ENCODE measurements at regions not wholly inside any gene's neighbourhood (a gene's known extent, or its start where the extent isn't known, plus 50 kb on each side); places are given as distances from the start of the nearest gene placed in this dataset.
"Not testable (repeated sequence)": the region's sequence is repeated elsewhere in the genome, so short reads cannot be mapped to it uniquely, and the experiment has no call there.

GRCh38 chr3:162731961-162732360, 1235.4 kb downstream of the OTOL1 start:
- H3K27me3 Mint-ChIP-seq; H3K4me1 Mint-ChIP-seq (ENCODE audit: low read depth); H3K36me3 Mint-ChIP-seq (ENCODE audit: low read depth); H3K27ac Mint-ChIP-seq; H3K9me3 Mint-ChIP-seq; H3K4me3 Mint-ChIP-seq: not testable (repeated sequence)

- H3K27ac Mint-ChIP-seq = no peak overlapping the region
- no peaks in the 10 kb centered on the region for H3K36me3 Mint-ChIP-seq (ENCODE audit: low read depth)
- H3K9me3 Mint-ChIP-seq = no peaks in the 10 kb centered on the region
- H3K4me3 Mint-ChIP-seq = no peak overlapping the region
- no peaks in the 10 kb centered on the region for H3K27me3 Mint-ChIP-seq
- H3K4me1 Mint-ChIP-seq (ENCODE audit: low read depth) = no peaks in the 10 kb centered on the region
These were observed 1242.2 kb downstream of the OTOL1 start for GRCh38 chr3:162738784-162739183.

- Mint-ChIP-seq H3K27me3 (no peaks in the 10 kb centered on the region), H3K4me1 (ENCODE audit: low read depth) (no peaks in the 10 kb centered on the region), H3K9me3 (peaks cover 6% of the 10 kb centered on the region), H3K4me3 (no peak overlapping the region), H3K36me3 (ENCODE audit: low read depth) (no peaks in the 10 kb centered on the region), H3K27ac (no peak overlapping the region)
These were observed 1244.5 kb downstream of the OTOL1 start for GRCh38 chr3:162740941-162741596.

GRCh38 chr3:162742159-162742717, 1245.6 kb downstream of the OTOL1 start:
- Mint-ChIP-seq H3K27ac (no peak overlapping the region), H3K9me3 (peaks cover 8% of the 10 kb centered on the region), H3K4me1 (ENCODE audit: low read depth) (no peaks in the 10 kb centered on the region), H3K4me3 (no peak overlapping the region), H3K27me3 (no peaks in the 10 kb centered on the region), H3K36me3 (ENCODE audit: low read depth) (no peaks in the 10 kb centered on the region)

- Mint-ChIP-seq H3K9me3 (peaks cover 10% of the 10 kb centered on the region), H3K36me3 (ENCODE audit: low read depth) (no peaks in the 10 kb centered on the region), H3K4me1 (ENCODE audit: low read depth) (no peaks in the 10 kb centered on the region), H3K27me3 (no peaks in the 10 kb centered on the region), H3K4me3 (no peak overlapping the region), H3K27ac (no peak overlapping the region)
These were observed 1246.5 kb downstream of the OTOL1 start for GRCh38 chr3:162743091-162743490.

- H3K4me1 Mint-ChIP-seq (ENCODE audit: low read depth) = no peaks in the 10 kb centered on the region
- H3K27me3 Mint-ChIP-seq = no peaks in the 10 kb centered on the region
- no peaks in the 10 kb centered on the region for H3K36me3 Mint-ChIP-seq (ENCODE audit: low read depth)
- peaks cover 3% of the 10 kb centered on the region for H3K9me3 Mint-ChIP-seq
- H3K27ac Mint-ChIP-seq = no peak overlapping the region
- H3K4me3 Mint-ChIP-seq = no peak overlapping the region
These were observed 1264.2 kb downstream of the OTOL1 start for GRCh38 chr3:162760789-162761188.

GRCh38 chr3:162764051-162764807, 1267.6 kb downstream of the OTOL1 start:
- Mint-ChIP-seq H3K27me3 (no peaks in the 10 kb centered on the region), H3K36me3 (ENCODE audit: low read depth) (no peaks in the 10 kb centered on the region), H3K27ac (no peak overlapping the region), H3K9me3 (peaks cover 7% of the 10 kb centered on the region), H3K4me1 (ENCODE audit: low read depth) (no peaks in the 10 kb centered on the region), H3K4me3 (no peak overlapping the region)

GRCh38 chr3:162764808-162765071, 1268.1 kb downstream of the OTOL1 start:
- Mint-ChIP-seq H3K4me1 (ENCODE audit: low read depth) (no peaks in the 10 kb centered on the region), H3K4me3 (no peak overlapping the region), H3K36me3 (ENCODE audit: low read depth) (no peaks in the 10 kb centered on the region), H3K27ac (no peak overlapping the region), H3K27me3 (no peaks in the 10 kb centered on the region), H3K9me3 (peaks cover 7% of the 10 kb centered on the region)

GRCh38 chr3:162765524-162765923, 1268.9 kb downstream of the OTOL1 start:
- H3K36me3 Mint-ChIP-seq (ENCODE audit: low read depth) = no peaks in the 10 kb centered on the region
- no peak overlapping the region for H3K4me3 Mint-ChIP-seq
- H3K27ac Mint-ChIP-seq = no peak overlapping the region

GRCh38 chr3:162769564-162769963, 1273.0 kb downstream of the OTOL1 start:
- no peaks in the 10 kb centered on the region for H3K36me3 Mint-ChIP-seq (ENCODE audit: low read depth)

More at GRCh38 chr3:162765524-162765923, 1268.9 kb downstream of the OTOL1 start:
- Mint-ChIP-seq H3K9me3 (peaks cover 7% of the 10 kb centered on the region), H3K27me3 (no peaks in the 10 kb centered on the region), H3K4me1 (ENCODE audit: low read depth) (no peaks in the 10 kb centered on the region)

GRCh38 chr3:162770551-162770950, 1273.9 kb downstream of the OTOL1 start:
- H3K9me3 Mint-ChIP-seq = peaks cover 10% of the 10 kb centered on the region
- no peak overlapping the region for H3K27ac Mint-ChIP-seq

More at GRCh38 chr3:162769564-162769963, 1273.0 kb downstream of the OTOL1 start:
- peaks cover 4% of the 10 kb centered on the region for H3K9me3 Mint-ChIP-seq
- H3K4me3 Mint-ChIP-seq = no peak overlapping the region
- H3K4me1 Mint-ChIP-seq (ENCODE audit: low read depth) = no peaks in the 10 kb centered on the region
- no peak overlapping the region for H3K27ac Mint-ChIP-seq
- no peaks in the 10 kb centered on the region for H3K27me3 Mint-ChIP-seq

GRCh38 chr3:162774613-162775100, 1278.0 kb downstream of the OTOL1 start:
- Mint-ChIP-seq H3K27me3 (no peaks in the 10 kb centered on the region), H3K9me3 (peaks cover 6% of the 10 kb centered on the region), H3K36me3 (ENCODE audit: low read depth) (no peaks in the 10 kb centered on the region), H3K4me1 (ENCODE audit: low read depth) (no peaks in the 10 kb centered on the region), H3K4me3 (no peak overlapping the region), H3K27ac (no peak overlapping the region)

More at GRCh38 chr3:162770551-162770950, 1273.9 kb downstream of the OTOL1 start:
- no peaks in the 10 kb centered on the region for H3K27me3 Mint-ChIP-seq
- no peaks in the 10 kb centered on the region for H3K4me1 Mint-ChIP-seq (ENCODE audit: low read depth)
- no peak overlapping the region for H3K4me3 Mint-ChIP-seq
- H3K36me3 Mint-ChIP-seq (ENCODE audit: low read depth) = no peaks in the 10 kb centered on the region

- H3K27me3 Mint-ChIP-seq = no peaks in the 10 kb centered on the region
These were observed 1279.5 kb downstream of the OTOL1 start for GRCh38 chr3:162776148-162776547.

GRCh38 chr3:162777118-162777517, 1280.5 kb downstream of the OTOL1 start:
- Mint-ChIP-seq H3K27me3 (no peaks in the 10 kb centered on the region), H3K4me3 (no peak overlapping the region), H3K9me3 (peaks cover 6% of the 10 kb centered on the region), H3K4me1 (ENCODE audit: low read depth) (no peaks in the 10 kb centered on the region), H3K36me3 (ENCODE audit: low read depth) (no peaks in the 10 kb centered on the region), H3K27ac (no peak overlapping the region)

More at GRCh38 chr3:162776148-162776547, 1279.5 kb downstream of the OTOL1 start:
- no peak overlapping the region for H3K4me3 Mint-ChIP-seq
- H3K27ac Mint-ChIP-seq = no peak overlapping the region
- no peaks in the 10 kb centered on the region for H3K4me1 Mint-ChIP-seq (ENCODE audit: low read depth)
- H3K36me3 Mint-ChIP-seq (ENCODE audit: low read depth) = no peaks in the 10 kb centered on the region
- H3K9me3 Mint-ChIP-seq = peaks cover 6% of the 10 kb centered on the region

GRCh38 chr3:162780313-162780712, 1283.7 kb downstream of the OTOL1 start:
- Mint-ChIP-seq H3K27ac (no peak overlapping the region), H3K36me3 (ENCODE audit: low read depth) (no peaks in the 10 kb centered on the region), H3K4me3 (no peak overlapping the region), H3K4me1 (ENCODE audit: low read depth) (no peaks in the 10 kb centered on the region), H3K27me3 (no peaks in the 10 kb centered on the region), H3K9me3 (peaks cover 4% of the 10 kb centered on the region)
